NCI-H2227 (cell line): ENCODE measurements at regions not wholly inside any gene's neighbourhood (a gene's known extent, or its start where the extent isn't known, plus 50 kb on each side); places are given as distances from the start of the nearest gene placed in this dataset.

Experiments used
- DNase-seq: peaks from one replicate; lab custom pipeline; 2025; ENCODE audit not compliant: unreplicated experiment; lab: John Stamatoyannopoulos, UW

GRCh38 chr2:163859951-163860350 lies 124.1 kb upstream of the FIGN start:
- DNase-seq = no peak

DNA sequence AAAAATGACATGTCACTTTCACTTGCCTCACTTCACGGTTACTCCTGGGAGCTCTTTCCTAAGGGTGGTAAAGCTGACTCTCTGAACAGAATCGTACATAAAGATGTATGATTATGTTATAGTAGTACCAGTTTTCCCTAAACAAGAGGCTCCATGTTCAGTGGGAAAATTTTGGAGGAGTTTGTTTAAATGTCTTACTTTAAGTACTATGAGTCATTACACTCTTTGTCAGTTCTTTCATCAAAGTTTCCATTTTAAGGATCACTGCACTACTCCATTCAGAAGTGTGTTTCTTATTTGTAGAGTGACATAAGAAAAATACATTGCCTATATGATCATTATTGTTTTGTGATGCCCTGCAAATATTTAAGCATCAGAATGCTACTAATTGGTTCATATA lies 121.1 kb upstream of the FIGN start:
- no peak for DNase-seq

DNA sequence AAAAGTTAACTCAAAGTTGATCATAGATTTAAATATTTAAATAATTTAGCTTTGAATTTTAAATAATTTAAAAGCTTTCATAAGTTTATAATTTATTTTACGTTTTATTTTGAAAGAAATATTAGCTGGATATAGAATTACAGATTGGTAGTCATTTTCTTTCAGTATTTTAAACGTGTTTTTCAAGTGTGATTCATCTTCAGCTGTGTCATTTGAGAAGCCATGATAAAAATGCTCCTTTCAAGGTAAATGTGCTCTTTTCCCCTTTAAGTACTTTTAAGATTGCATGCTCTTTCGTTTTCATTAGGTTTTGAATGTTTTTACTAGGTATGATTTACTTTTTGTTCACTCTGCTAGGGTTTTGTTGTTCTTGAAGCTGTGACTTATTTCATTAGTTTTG lies 116.8 kb upstream of the FIGN start:
- no peak for DNase-seq

GRCh38 chr2:163849756-163850435 lies 114.1 kb upstream of the FIGN start:
- no peak for DNase-seq

- DNase-seq = no peak
These were observed 103.1 kb upstream of the FIGN start for GRCh38 chr2:163838890-163839289.

DNA sequence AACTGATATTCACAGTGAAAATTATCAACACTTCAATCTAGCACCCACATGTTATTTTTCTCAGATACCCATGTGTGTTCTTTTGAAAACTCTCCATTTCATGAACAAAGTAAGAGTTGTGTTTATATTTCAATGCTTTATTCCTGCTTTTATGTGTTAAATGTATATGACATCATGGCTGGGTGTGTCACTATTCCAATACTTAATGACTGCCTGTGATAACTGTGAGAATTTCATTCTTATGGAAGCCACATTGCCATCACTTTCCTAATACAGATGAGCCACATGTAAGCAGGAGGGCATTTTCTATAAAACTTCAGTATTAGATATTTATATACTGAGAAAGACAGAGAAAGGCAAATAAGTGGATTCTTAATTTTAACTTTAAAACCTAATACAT lies 100.4 kb upstream of the FIGN start:
- no peak for DNase-seq

DNA sequence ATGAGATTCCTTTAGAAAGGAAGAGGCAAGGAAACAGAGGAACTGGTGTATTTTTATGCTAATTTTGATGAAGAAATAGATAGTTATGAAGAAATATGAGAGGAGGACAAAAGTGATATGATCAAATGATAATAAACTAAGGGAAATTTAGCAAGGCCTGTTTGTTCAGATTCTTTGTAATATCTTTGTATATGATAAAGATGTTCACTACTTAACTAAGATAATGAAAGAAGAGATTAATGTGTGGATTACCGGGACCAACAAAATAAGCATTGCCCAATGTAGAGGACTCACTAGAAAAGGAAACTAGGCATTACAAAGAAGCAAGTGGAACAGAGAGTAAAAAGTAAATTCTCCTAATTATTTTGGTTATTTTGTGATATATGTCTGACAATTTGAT lies 99.0 kb upstream of the FIGN start:
- no peak for DNase-seq

- no peak for DNase-seq
These were observed 98.4 kb upstream of the FIGN start for GRCh38 chr2:163834221-163834620.

GRCh38 chr2:163828771-163829170 lies 93.0 kb upstream of the FIGN start:
- DNase-seq = no peak

DNA sequence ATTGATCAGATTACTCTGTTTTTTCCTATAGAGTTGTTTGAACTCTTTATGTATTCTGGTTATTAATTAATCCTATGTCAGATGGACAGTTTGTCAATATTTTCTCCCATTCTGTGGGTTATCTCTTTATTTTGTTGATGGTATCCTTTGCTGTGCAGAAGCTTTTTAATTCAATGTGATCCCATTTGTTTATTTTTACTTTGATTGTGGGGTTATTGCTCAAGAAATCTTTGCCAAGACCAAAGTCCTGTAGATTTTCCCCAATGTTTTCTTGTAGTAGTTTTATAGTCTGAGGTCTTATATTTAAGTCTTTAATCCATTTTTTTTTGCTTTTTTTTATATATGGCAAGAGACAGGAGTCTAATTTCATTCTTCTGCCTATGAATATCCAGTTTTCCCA lies 86.2 kb upstream of the FIGN start:
- DNase-seq = no peak

DNA sequence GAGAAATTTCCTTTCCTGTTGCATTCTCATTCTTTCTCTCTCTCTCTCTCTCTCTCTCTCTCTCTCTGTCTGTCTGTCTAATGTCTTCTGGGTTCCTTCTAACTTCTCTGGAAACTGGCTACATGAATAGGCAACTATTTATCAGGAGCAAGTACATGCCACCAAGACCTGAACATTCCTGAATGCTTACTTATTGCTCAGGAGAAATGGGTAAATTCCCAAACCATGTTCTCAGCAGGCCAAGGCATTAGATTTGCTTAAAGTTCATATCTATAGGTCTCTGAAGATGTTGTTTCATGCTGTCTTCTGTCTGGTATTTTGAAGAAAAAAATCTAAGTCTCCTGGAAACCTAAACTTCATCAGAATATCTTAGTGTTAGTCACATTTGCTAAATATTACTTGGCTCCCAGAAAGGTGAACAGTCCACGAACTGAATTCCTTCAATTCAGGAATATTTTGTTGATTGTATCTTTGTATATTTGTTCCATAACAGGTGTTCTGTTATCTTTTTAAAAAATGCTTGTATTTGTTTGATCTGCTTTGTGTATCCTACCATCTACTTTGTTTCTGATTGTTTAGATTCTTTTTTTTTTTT lies 77.2 kb upstream of the FIGN start:
- no peak for DNase-seq

GRCh38 chr2:163808406-163808805 lies 72.6 kb upstream of the FIGN start:
- DNase-seq = no peak

GRCh38 chr2:163802284-163802683 lies 66.5 kb upstream of the FIGN start:
- no peak for DNase-seq

- no peak for DNase-seq
These were observed 65.7 kb upstream of the FIGN start for GRCh38 chr2:163801486-163801885.

- peak; percentile 48 for DNase-seq
These were observed 65.2 kb upstream of the FIGN start for GRCh38 chr2:163800951-163801381.

DNA sequence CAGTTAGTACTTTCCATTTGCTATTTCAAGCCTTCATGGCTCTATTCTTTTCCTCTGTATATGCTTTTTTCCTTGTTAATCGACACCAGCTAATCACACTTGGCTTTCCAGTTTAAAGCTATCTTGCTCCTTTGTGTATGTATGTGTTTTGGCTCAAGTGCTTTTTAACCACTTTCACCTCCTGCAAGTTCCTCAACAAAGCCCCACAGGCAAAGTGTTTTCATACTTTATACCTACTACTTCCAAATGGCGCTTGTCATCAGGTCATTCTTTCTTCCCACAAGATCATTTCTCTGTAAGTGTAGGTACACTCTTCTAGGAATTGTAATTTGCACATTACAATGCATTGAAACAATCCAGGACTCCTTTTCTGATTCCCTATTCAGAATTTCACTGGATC lies 64.0 kb upstream of the FIGN start:
- DNase-seq = no peak

GRCh38 chr2:163794635-163795034 lies 58.8 kb upstream of the FIGN start:
- no peak for DNase-seq
